ENCODE measurements at regions not wholly inside any gene's neighbourhood (a gene's known extent, or its start where the extent isn't known, plus 50 kb on each side); places are given as distances from the start of the nearest gene placed in this dataset.

GRCh38 chr21:15498455-15498854, 231.3 kb upstream of the USP25 start:
- DNase-seq, result no peak
- TF ChIP-seq POLR2A (IDR thresholded peaks at IDR 0.05; ENCODE audit: low read length) (no peak), GATA1 (IDR thresholded peaks at IDR 0.05; ENCODE audit: low read depth, low read length) (no peak)

DNA sequence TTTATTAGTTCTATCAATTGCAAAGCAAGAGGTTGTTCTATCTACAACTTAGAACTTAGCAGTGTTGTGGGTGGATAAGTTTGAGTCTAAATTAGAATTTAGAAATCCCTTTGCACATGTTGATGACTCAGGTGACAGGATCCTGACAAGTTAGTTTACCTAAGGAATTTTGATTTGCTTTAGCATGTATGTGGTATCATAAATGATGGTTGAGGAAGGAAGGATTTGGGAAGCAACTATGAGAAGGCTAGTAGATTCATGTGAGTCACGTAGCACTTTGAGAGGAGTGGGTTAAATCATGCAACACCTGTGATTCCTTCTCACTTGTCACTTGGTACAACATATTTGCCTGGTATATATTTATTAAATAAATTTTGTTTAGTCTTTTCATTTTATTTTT, 223.7 kb upstream of the USP25 start:
- TF ChIP-seq POLR2A (IDR thresholded peaks at IDR 0.05; ENCODE audit: low read length) (no peak), GATA1 (IDR thresholded peaks at IDR 0.05; ENCODE audit: low read depth, low read length) (no peak)

DNA sequence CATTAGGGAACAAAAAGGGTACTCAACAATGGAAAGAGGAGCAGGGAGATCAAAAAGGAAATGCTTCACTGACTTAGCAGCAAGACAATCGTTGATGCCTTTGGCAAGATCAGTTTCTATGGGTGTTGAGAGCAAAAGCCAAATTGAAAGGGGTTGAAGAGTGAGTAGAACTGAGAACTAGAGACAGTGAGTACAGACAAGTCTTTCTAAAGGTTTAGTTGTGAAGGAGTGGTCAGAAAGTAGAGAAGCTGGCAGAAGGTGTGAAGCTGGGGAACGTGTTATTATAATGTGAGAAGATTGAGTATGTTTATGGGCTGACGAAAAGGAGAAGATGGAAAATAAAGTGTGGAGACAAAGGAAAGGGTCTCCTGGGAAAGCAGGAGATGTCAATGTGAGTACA, 221.2 kb upstream of the USP25 start:
- TF ChIP-seq POLR2A (IDR thresholded peaks at IDR 0.05; ENCODE audit: low read length) (no peak), GATA1 (IDR thresholded peaks at IDR 0.05; ENCODE audit: low read depth, low read length) (no peak)
- no peak for DNase-seq

More for the DNA sequence above, 223.7 kb upstream of the USP25 start:
- no peak for DNase-seq

DNA sequence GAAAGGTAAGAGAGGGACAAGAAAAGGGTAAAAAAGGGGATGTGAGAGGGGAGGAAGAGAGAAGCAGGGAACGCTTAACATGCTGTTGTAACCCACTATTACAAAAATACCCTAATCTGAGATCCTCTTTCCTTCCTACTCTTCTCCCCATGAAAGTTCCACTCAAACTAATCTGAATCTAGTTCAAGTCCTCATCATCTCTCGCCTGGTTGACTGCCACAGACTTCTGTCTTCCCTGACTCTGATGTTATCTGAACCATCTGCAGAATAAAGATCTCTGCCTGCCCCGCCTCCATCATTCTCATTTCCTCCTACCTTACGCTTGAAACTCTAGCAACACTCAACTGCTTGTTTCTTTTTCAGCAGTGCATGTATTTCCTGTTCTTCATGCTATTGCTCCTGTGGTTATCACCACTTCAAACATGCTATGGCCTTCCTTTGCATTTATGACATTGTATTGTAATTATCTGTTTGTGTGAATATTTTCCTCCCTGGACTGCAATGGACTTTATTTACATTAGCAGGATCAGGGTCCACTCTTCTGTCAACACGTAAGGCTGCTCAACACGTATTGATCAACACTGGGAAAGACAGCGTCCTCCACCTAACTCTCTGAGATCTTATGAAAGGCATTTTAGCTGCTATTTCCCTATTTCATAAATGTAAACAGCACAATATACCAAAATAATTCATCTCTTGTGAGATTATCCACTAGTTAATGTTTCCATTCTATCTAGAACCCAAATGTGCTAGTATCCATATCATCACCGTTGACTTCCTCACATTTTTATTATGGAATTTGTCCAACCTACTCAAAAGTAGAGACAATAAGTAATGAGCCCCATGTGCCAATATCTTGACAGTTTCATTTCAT, 215.5 kb upstream of the USP25 start:
- TF ChIP-seq GATA1 (IDR thresholded peaks at IDR 0.05; ENCODE audit: low read depth, low read length) (no peak), POLR2A (IDR thresholded peaks at IDR 0.05; ENCODE audit: low read length) (no peak)
- no peak for DNase-seq

- no peak for DNase-seq
- TF ChIP-seq GATA1 (IDR thresholded peaks at IDR 0.05; ENCODE audit: low read depth, low read length) (no peak), POLR2A (IDR thresholded peaks at IDR 0.05; ENCODE audit: low read length) (no peak)
These were observed 213.9 kb upstream of the USP25 start for GRCh38 chr21:15515908-15516307.

DNA sequence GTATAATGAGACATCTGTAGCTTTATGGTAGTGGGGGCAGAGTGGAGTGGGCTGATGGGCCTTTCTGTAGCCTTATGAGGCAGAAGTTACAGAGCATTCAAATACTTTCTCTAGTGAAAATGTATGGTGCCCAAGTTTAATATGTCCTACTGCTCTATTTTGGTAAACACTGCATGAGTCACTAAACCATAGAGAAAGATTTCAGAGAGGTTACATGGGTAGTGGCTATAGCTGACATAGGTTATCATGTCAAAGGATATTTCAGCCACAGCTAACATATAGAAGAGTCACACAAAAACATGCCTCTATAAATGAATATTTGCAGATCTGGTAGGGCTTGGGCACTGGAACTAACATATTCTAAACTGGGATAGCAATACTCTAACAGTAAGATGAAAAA, 212.4 kb upstream of the USP25 start:
- TF ChIP-seq POLR2A (IDR thresholded peaks at IDR 0.05; ENCODE audit: low read length), result no peak
- TF ChIP-seq GATA1 (IDR thresholded peaks at IDR 0.05; ENCODE audit: low read depth, low read length), result no peak
- no peak for DNase-seq

DNA sequence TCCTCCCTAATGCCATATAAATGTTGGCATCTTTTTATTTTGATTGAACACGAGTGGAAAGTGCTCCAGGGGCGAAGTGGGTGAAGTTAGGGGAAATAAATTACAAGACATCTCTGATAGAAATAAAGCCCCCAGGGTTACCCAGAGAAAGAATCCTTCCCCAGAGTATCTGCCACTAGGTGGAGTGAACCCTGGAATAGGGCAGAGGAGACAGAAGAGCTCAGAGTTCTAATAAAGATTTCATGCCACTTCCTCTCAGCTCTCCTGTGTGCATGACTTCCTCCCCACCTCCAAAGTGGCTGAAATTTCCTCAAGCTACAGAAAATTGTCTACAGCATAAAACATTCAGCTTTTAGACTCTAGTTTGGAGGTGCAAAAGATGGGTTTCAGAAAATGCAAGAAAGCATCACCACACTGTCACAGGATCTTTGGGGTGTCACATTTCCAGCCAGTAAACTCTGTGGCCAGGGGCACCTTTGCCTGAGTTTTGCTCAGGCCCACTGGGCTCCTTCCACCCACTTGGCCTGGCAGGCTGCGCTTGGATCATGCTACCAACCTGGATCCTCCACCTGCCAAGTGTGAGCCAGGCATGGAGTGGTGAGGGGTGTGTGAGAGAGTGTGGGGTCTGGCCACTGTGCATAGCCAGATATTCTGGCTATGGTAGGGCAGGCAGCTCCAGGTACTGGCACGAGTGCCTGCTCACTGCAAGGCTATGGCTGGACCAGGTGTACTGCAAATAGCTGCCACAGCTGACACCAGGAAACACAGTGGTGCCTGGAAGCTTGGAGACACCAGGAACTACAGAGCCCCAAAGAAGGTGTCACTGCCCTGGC, 208.8 kb upstream of the USP25 start:
- no peak for DNase-seq
- TF ChIP-seq POLR2A (IDR thresholded peaks at IDR 0.05; ENCODE audit: low read length) (no peak), GATA1 (IDR thresholded peaks at IDR 0.05; ENCODE audit: low read depth, low read length) (no peak)

DNA sequence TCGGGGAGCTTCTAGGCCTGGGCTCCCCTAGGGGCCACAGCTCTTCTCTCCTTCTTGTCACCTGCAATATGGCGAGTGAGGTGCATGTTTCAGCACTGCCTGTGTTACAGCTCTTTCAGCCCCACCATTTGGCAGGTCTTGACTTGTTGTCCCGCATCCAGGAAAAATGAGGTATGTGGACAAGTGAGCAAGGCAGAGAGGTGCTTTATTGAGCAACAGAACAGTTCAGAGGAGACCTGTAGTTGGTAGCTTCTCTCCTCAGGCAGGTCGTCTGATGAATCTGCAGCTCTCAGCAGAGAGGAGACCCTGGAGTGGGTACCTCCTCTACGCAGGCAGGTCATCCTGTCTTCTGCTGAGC, 208.2 kb upstream of the USP25 start:
- no peak for DNase-seq
- TF ChIP-seq GATA1 (IDR thresholded peaks at IDR 0.05; ENCODE audit: low read depth, low read length), result no peak
- TF ChIP-seq POLR2A (IDR thresholded peaks at IDR 0.05; ENCODE audit: low read length), result no peak

DNA sequence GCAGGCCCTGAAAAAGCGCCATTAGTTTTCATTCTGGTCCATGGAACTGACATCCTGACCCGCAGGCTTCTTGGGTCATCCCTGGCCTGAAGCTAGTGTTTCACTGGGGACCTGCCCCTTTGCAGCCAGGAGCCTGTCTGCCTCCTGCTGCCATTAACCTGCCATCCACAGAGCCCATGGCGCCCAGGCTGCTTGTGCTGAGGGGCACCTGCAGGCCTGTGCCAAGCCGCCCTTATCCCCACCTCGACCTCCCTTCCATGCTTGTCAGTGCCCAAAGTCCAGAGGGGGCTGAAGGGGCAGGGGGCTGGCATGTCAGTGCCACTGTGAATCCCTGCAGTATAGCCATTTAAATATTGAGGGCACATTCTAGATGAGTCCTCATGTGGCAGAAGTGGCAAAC, 207.6 kb upstream of the USP25 start:
- TF ChIP-seq POLR2A (IDR thresholded peaks at IDR 0.05; ENCODE audit: low read length), result no peak
- TF ChIP-seq GATA1 (IDR thresholded peaks at IDR 0.05; ENCODE audit: low read depth, low read length), result no peak
- DNase-seq, result no peak

- TF ChIP-seq POLR2A (IDR thresholded peaks at IDR 0.05; ENCODE audit: low read length) (no peak), GATA1 (IDR thresholded peaks at IDR 0.05; ENCODE audit: low read depth, low read length) (no peak)
- DNase-seq, result no peak
These were observed 204.9 kb upstream of the USP25 start for GRCh38 chr21:15524855-15525254.

- no peak for TF ChIP-seq GATA1 (IDR thresholded peaks at IDR 0.05; ENCODE audit: low read depth, low read length)
- TF ChIP-seq POLR2A (IDR thresholded peaks at IDR 0.05; ENCODE audit: low read length), result no peak
- no peak for DNase-seq
These were observed 203.0 kb upstream of the USP25 start for GRCh38 chr21:15526798-15527197.

DNA sequence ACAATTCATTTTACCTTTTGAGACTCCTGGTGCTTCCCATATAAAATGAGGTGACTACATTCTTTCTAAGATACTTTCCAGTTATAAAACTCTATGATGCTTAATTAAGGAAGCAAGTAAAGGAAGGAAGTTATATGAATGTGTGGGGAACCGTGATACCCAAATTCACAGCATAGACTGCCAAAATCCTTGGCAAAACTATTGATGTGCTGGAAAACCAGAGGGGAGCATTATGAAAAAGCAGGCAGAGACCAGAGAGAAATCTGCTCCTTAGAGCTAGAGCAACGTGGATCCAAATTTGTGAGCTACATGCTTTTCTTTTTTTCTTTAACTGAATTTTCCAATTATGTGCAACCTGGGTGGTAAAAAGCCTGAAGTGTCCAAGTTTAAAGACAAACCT, 201.4 kb upstream of the USP25 start:
- DNase-seq, result no peak
- no peak for TF ChIP-seq POLR2A (IDR thresholded peaks at IDR 0.05; ENCODE audit: low read length)
- no peak for TF ChIP-seq GATA1 (IDR thresholded peaks at IDR 0.05; ENCODE audit: low read depth, low read length)

GRCh38 chr21:15531986-15532385, 197.8 kb upstream of the USP25 start:
- TF ChIP-seq GATA1 (IDR thresholded peaks at IDR 0.05; ENCODE audit: low read depth, low read length), result no peak
- no peak for TF ChIP-seq POLR2A (IDR thresholded peaks at IDR 0.05; ENCODE audit: low read length)

GRCh38 chr21:15533618-15534017, 196.2 kb upstream of the USP25 start:
- no peak for TF ChIP-seq GATA1 (IDR thresholded peaks at IDR 0.05; ENCODE audit: low read depth, low read length)
- TF ChIP-seq POLR2A (IDR thresholded peaks at IDR 0.05; ENCODE audit: low read length), result no peak
- DNase-seq, result no peak

More at GRCh38 chr21:15531986-15532385, 197.8 kb upstream of the USP25 start:
- DNase-seq, result no peak

All from erythroblast (primary cell).